Keratinocyte (primary cell): ENCODE measurements at regions not wholly inside any gene's neighbourhood (a gene's known extent, or its start where the extent isn't known, plus 50 kb on each side); places are given as distances from the start of the nearest gene placed in this dataset.

ENCODE experiments used
- DNase-seq: peaks from one replicate; pipeline ENCODE4 v3.0.0-alpha.2; 2011; ENCODE audit warnings: low read depth, missing footprints, low spot score
- FAIRE-seq: peaks from 2 replicates; lab custom pipeline; 2011; peaks lifted over from hg19 to GRCh38; lab: Jason Lieb, UNC
- H2AFZ ChIP-seq: 2 replicates; pipeline ENCODE4 v1.6.0; 2012; ENCODE audit warnings: low read length, control low read depth, inconsistent platforms; ENCODE audit not compliant: control insufficient read depth
- H3K27ac ChIP-seq: 2 replicates; pipeline ENCODE4 v1.5.1; 2011; ENCODE audit warnings: low read length; ENCODE audit not compliant: control insufficient read depth, insufficient read depth
- H3K27me3 ChIP-seq: 3 replicates; pipeline ENCODE4 v1.6.0; 2011; ENCODE audit warnings: low read length; ENCODE audit not compliant: control insufficient read depth, insufficient read depth; ENCODE audit errors: extremely low read depth
- H3K36me3 ChIP-seq, 2 experiments: 2 replicates in 1 of 2; 3 replicates in 1 of 2; pipeline ENCODE4 v1.5.1; 2011; ENCODE audit warnings: low read length in 2 of 2, mild to moderate bottlenecking in 1 of 2; ENCODE audit not compliant: control insufficient read depth in 2 of 2, insufficient read depth in 2 of 2; ENCODE audit errors: extremely low read depth in 1 of 2
- H3K4me1 ChIP-seq: 3 replicates; pipeline ENCODE4 v1.5.1; 2011; ENCODE audit warnings: low read length; ENCODE audit not compliant: control insufficient read depth, insufficient read depth; ENCODE audit errors: extremely low read depth
- H3K4me2 ChIP-seq: 3 replicates; pipeline ENCODE4 v1.6.0; 2011; ENCODE audit warnings: low read depth, low read length; ENCODE audit not compliant: control insufficient read depth, insufficient read depth; ENCODE audit errors: extremely low read depth
- H3K4me3 ChIP-seq, 3 experiments: fragments of 200-600 bp in 1 of 3; sonication (generic) in 1 of 3; 2 replicates in 2 of 3; 3 replicates in 1 of 3; pipeline ENCODE4 v1.5.1; 2011 to 2016; ENCODE audit warnings: low read length in 3 of 3, mild to moderate bottlenecking in 3 of 3, control low read depth in 2 of 3, inconsistent platforms in 1 of 3, low read depth in 1 of 3, mixed read lengths in 1 of 3, mixed run types in 1 of 3, moderate library complexity in 1 of 3; ENCODE audit not compliant: control insufficient read depth in 2 of 3, insufficient read depth in 2 of 3; ENCODE audit errors: extremely low read depth in 1 of 3
- H3K79me2 ChIP-seq: 2 replicates; pipeline ENCODE4 v1.6.0; 2012; ENCODE audit warnings: low read length; ENCODE audit not compliant: control insufficient read depth, insufficient read depth
- H3K9ac ChIP-seq: 3 replicates; pipeline ENCODE4 v1.6.0; 2011; ENCODE audit warnings: low read length; ENCODE audit not compliant: control insufficient read depth, insufficient read depth; ENCODE audit errors: extremely low read depth
- H3K9me1 ChIP-seq: 3 replicates; pipeline ENCODE4 v1.6.0; 2011; ENCODE audit warnings: low read length; ENCODE audit not compliant: control insufficient read depth, insufficient read depth; ENCODE audit errors: extremely low read depth
- H3K9me3 ChIP-seq: 2 replicates; pipeline ENCODE4 v1.5.1; 2012; ENCODE audit warnings: low read depth, low read length; ENCODE audit not compliant: control insufficient read depth
- H4K20me1 ChIP-seq: 3 replicates; pipeline ENCODE4 v1.6.0; 2011; ENCODE audit warnings: low read length; ENCODE audit not compliant: control insufficient read depth, insufficient read depth; ENCODE audit errors: extremely low read depth
- EZH2 ChIP-seq: IDR thresholded peaks from one replicate; pipeline ENCODE4 v1.6.1; 2012; ENCODE audit warnings: inconsistent platforms, mild to moderate bottlenecking, low read length, moderate library complexity
- dilution Hi-C: fragments of 300-500 bp; cut with MboI; formaldehyde crosslinking; loops from one replicate; pipeline ENCODE4 v1.7.0; 2020; ENCODE audit warnings: low sequenced_read_pairs; ENCODE audit not compliant: extremely low pct_ligation_motif_present
- TF ChIP-seq, protein P1 (sequence below), 3 experiments: IDR thresholded peaks in 1 of 3; conservative IDR thresholded peaks in 1 of 3; optimal IDR thresholded peaks in 1 of 3; 2 replicates in 2 of 3; 3 replicates in 1 of 3; pipeline versions ENCODE3 to v1.5.1; 2011; ENCODE audit warnings: low read length in 3 of 3, mild to moderate bottlenecking in 3 of 3, moderate library complexity in 2 of 3, control low read depth in 1 of 3, inconsistent platforms in 1 of 3; ENCODE audit not compliant: insufficient read depth in 2 of 3; ENCODE audit errors: extremely low read depth in 1 of 3

DNA sequence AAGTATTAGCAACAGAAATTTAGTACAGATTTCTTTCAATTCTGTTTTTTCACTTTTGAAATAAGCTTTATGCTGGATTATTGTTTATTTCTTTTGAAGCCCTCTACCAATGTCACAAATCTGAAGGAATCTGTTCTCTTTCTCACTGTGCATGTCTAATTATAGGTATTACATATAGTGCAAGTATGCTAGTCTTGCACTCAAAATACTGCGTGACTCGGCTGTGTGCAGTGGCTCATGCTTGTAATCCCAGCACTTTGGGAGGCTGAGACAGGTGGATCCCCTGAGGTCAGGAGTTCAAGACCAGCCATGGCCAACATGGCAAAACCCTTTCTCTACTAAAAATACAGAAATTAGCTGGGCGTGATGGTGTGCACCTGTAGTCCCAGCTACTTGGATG lies 95.8 kb upstream of the PLAAT1 start:
- Histone ChIP-seq H3K79me2 (no peaks in the 10 kb centered on the region), H3K9me1 (no peaks in the 10 kb centered on the region), H3K36me3 (no peaks in the 10 kb centered on the region), H2AFZ (no peak overlapping the region), H3K4me1 (no peaks in the 10 kb centered on the region), H3K4me3 (no peak overlapping the region), H3K27ac (no peak overlapping the region), H3K4me2 (no peak overlapping the region), H3K9me3 (no peaks in the 10 kb centered on the region), H3K27me3 (no peaks in the 10 kb centered on the region), H4K20me1 (no peaks in the 10 kb centered on the region), H3K9ac (no peak overlapping the region)
- FAIRE-seq (no peak), DNase-seq (no peak)
- dilution Hi-C loops: no loop called here
- TF ChIP-seq, protein P1, sequence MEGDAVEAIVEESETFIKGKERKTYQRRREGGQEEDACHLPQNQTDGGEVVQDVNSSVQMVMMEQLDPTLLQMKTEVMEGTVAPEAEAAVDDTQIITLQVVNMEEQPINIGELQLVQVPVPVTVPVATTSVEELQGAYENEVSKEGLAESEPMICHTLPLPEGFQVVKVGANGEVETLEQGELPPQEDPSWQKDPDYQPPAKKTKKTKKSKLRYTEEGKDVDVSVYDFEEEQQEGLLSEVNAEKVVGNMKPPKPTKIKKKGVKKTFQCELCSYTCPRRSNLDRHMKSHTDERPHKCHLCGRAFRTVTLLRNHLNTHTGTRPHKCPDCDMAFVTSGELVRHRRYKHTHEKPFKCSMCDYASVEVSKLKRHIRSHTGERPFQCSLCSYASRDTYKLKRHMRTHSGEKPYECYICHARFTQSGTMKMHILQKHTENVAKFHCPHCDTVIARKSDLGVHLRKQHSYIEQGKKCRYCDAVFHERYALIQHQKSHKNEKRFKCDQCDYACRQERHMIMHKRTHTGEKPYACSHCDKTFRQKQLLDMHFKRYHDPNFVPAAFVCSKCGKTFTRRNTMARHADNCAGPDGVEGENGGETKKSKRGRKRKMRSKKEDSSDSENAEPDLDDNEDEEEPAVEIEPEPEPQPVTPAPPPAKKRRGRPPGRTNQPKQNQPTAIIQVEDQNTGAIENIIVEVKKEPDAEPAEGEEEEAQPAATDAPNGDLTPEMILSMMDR (optimal IDR thresholded peaks at IDR 0.05 in 1 of 3, IDR thresholded peaks at IDR 0.05 in 1 of 3, conservative IDR thresholded peaks at IDR 0.05 in 1 of 3; ENCODE audit: extremely low read depth in 1 of 3, insufficient read depth in 2 of 3, low read length in 3 of 3): no peak

DNA sequence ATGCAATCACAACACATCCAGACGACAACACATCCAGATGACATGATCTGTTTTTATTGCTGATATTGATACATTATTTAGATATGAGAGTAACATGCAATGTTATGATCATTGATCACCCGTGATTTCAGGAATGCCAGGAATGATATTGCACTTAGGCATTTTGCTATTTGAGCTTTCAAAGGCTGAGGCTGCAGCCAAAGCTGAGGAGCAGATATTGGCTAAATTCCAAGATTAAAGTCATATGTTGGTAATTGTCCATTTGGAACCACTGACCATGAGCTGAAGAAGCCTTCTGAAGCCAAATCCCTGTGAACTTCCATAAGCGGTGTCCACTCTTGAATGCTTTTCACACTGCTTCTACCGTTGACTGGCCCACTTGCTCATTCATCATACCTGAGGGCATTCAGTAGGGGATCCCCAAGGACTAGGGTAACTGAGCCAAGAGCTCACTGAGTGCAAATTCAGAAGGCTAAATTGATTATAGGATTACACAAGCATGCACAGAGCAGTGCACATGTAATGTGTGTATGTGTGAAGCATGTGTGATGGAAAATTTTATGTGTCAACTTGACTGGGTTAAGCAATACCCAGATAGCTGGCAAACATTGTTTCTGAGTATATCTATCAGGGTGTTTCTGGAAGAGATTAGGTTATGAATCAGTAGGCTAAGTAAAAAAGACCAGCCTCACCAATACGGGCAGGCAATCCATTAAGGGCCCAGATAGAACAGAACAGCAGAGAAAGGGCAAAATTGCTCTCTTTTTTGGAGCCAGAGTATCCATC lies 92.1 kb upstream of the PLAAT1 start:
- DNase-seq (no peak), FAIRE-seq (no peak)
- Histone ChIP-seq H4K20me1 (no peaks in the 10 kb centered on the region), H2AFZ (no peak overlapping the region), H3K36me3 (no peaks in the 10 kb centered on the region), H3K9me1 (no peaks in the 10 kb centered on the region), H3K9ac (no peak overlapping the region), H3K9me3 (no peaks in the 10 kb centered on the region), H3K27ac (no peak overlapping the region), H3K4me3 (no peak overlapping the region), H3K4me1 (no peaks in the 10 kb centered on the region), H3K27me3 (no peaks in the 10 kb centered on the region), H3K79me2 (no peaks in the 10 kb centered on the region), H3K4me2 (no peak overlapping the region)
- dilution Hi-C loops: no loop called here
- TF ChIP-seq, protein P1 (optimal IDR thresholded peaks at IDR 0.05 in 1 of 3, IDR thresholded peaks at IDR 0.05 in 1 of 3, conservative IDR thresholded peaks at IDR 0.05 in 1 of 3; ENCODE audit: extremely low read depth in 1 of 3, insufficient read depth in 2 of 3, low read length in 3 of 3): no peak
- no peak for TF ChIP-seq EZH2
